ENCODE measurements at regions not wholly inside any gene's neighbourhood (a gene's known extent, or its start where the extent isn't known, plus 50 kb on each side); places are given as distances from the start of the nearest gene placed in this dataset.

DNA sequence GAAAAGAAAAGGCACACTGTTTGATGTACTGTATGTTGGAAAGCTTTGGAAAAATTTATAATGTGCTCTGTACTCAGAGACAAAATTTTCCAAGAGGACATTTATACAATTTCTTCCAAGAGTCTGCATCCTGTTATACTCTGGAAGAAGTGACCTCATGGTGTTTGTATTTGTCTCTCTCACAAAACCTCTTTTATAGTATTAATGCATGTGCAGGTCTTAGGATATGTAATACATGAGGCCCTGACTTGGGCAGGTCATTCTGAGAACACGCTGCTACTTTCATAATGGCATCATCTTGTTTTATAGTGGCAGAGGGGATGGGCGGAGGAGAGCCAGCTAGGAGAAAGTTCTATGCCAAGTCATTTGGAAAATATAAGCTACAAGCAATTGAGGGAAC is 72.0 kb upstream of the P3H2 start:
- TF ChIP-seq SNAI2 (CRISPR knock-in tag; IDR thresholded peaks at IDR 0.05) (no peak), ZFP3 (CRISPR knock-in tag; IDR thresholded peaks at IDR 0.05) (no peak), ZNF70 (CRISPR knock-in tag; IDR thresholded peaks at IDR 0.05) (no peak)

All from SK-N-SH treated with all-trans-retinoic acid at 6 μM for 48 hours (cell line).